ENCODE measurements at regions not wholly inside any gene's neighbourhood (a gene's known extent, or its start where the extent isn't known, plus 50 kb on each side); places are given as distances from the start of the nearest gene placed in this dataset.
"Not testable (repeated sequence)": the region's sequence is repeated elsewhere in the genome, so short reads cannot be mapped to it uniquely, and the experiment has no call there.

- Histone ChIP-seq H3K36me3 (ENCODE audit: insufficient read depth, low read length) (no peaks in the 10 kb centered on the region), H3K4me1 (ENCODE audit: insufficient read depth, low read length) (no peaks in the 10 kb centered on the region), H3K9ac (ENCODE audit: low read depth, low read length) (no peak overlapping the region), H3K27ac (ENCODE audit: low read depth, low read length) (no peak overlapping the region), H3K4me3 (ENCODE audit: low read length) (no peak overlapping the region), H3K27me3 (ENCODE audit: insufficient read depth, low read length) (no peaks in the 10 kb centered on the region), H3K9me3 (ENCODE audit: insufficient read depth, low read depth, low read length) (peaks cover 98% of the 10 kb centered on the region)
- no CpG with 5 or more reads among the region's 1 CpG for WGBS
Measured at GRCh38 chr14:106786697-106787096, 1260.3 kb downstream of the TMEM121 start.

- 62% methylated on average over 2 of the region's 2 CpGs for WGBS
- peaks cover 98% of the 10 kb centered on the region for H3K9me3 ChIP-seq (ENCODE audit: insufficient read depth, low read depth, low read length)
- no peak overlapping the region for H3K4me3 ChIP-seq (ENCODE audit: low read length)
- no peak overlapping the region for H3K27ac ChIP-seq (ENCODE audit: low read depth, low read length)
- H3K36me3 ChIP-seq (ENCODE audit: insufficient read depth, low read length): no peaks in the 10 kb centered on the region
- no peak overlapping the region for H3K9ac ChIP-seq (ENCODE audit: low read depth, low read length)
- H3K4me1 ChIP-seq (ENCODE audit: insufficient read depth, low read length): no peaks in the 10 kb centered on the region
- no peaks in the 10 kb centered on the region for H3K27me3 ChIP-seq (ENCODE audit: insufficient read depth, low read length)
Measured at GRCh38 chr14:106787626-106788025, 1261.2 kb downstream of the TMEM121 start.

- Histone ChIP-seq H3K9ac (ENCODE audit: low read depth, low read length) (no peak overlapping the region), H3K4me3 (ENCODE audit: low read length) (no peak overlapping the region), H3K27me3 (ENCODE audit: insufficient read depth, low read length) (no peaks in the 10 kb centered on the region), H3K27ac (ENCODE audit: low read depth, low read length) (no peak overlapping the region), H3K9me3 (ENCODE audit: insufficient read depth, low read depth, low read length) (peaks cover 100% of the 10 kb centered on the region), H3K36me3 (ENCODE audit: insufficient read depth, low read length) (no peaks in the 10 kb centered on the region), H3K4me1 (ENCODE audit: insufficient read depth, low read length) (no peaks in the 10 kb centered on the region)
- WGBS: 89% methylated on average over 6 of the region's 6 CpGs
Measured at GRCh38 chr14:106788534-106788933, 1262.2 kb downstream of the TMEM121 start.

GRCh38 chr14:106789318-106789717 lies 1262.9 kb downstream of the TMEM121 start:
- H3K27ac ChIP-seq (ENCODE audit: low read depth, low read length): no peak overlapping the region
- H3K4me3 ChIP-seq (ENCODE audit: low read length): no peak overlapping the region
- no peaks in the 10 kb centered on the region for H3K36me3 ChIP-seq (ENCODE audit: insufficient read depth, low read length)
- no peaks in the 10 kb centered on the region for H3K27me3 ChIP-seq (ENCODE audit: insufficient read depth, low read length)
- peaks cover 100% of the 10 kb centered on the region for H3K9me3 ChIP-seq (ENCODE audit: insufficient read depth, low read depth, low read length)
- H3K4me1 ChIP-seq (ENCODE audit: insufficient read depth, low read length): no peaks in the 10 kb centered on the region
- H3K9ac ChIP-seq (ENCODE audit: low read depth, low read length): no peak overlapping the region
- 94% methylated on average over 2 of the region's 3 CpGs for WGBS

- Histone ChIP-seq H3K4me3 (ENCODE audit: low read length) (no peak overlapping the region), H3K27me3 (ENCODE audit: insufficient read depth, low read length) (no peaks in the 10 kb centered on the region), H3K27ac (ENCODE audit: low read depth, low read length) (no peak overlapping the region), H3K36me3 (ENCODE audit: insufficient read depth, low read length) (no peaks in the 10 kb centered on the region), H3K9ac (ENCODE audit: low read depth, low read length) (no peak overlapping the region), H3K9me3 (ENCODE audit: insufficient read depth, low read depth, low read length) (peaks cover 96% of the 10 kb centered on the region), H3K4me1 (ENCODE audit: insufficient read depth, low read length) (no peaks in the 10 kb centered on the region)
- WGBS: 69% methylated on average over 17 of the region's 17 CpGs
Measured at GRCh38 chr14:106790189-106791036, 1264.0 kb downstream of the TMEM121 start.

- no peak overlapping the region for H3K27ac ChIP-seq (ENCODE audit: low read depth, low read length)
- H3K36me3 ChIP-seq (ENCODE audit: insufficient read depth, low read length): no peaks in the 10 kb centered on the region
- WGBS: 89% methylated on average over 5 of the region's 5 CpGs
- peaks cover 86% of the 10 kb centered on the region for H3K9me3 ChIP-seq (ENCODE audit: insufficient read depth, low read depth, low read length)
- no peak overlapping the region for H3K9ac ChIP-seq (ENCODE audit: low read depth, low read length)
- H3K4me3 ChIP-seq (ENCODE audit: low read length): no peak overlapping the region
- no peaks in the 10 kb centered on the region for H3K4me1 ChIP-seq (ENCODE audit: insufficient read depth, low read length)
- no peaks in the 10 kb centered on the region for H3K27me3 ChIP-seq (ENCODE audit: insufficient read depth, low read length)
Measured at GRCh38 chr14:106792543-106792942, 1266.2 kb downstream of the TMEM121 start.

- not testable (repeated sequence) for H3K4me3 ChIP-seq (ENCODE audit: low read length); H3K4me1 ChIP-seq (ENCODE audit: insufficient read depth, low read length); H3K27me3 ChIP-seq (ENCODE audit: insufficient read depth, low read length); H3K36me3 ChIP-seq (ENCODE audit: insufficient read depth, low read length); H3K27ac ChIP-seq (ENCODE audit: low read depth, low read length); H3K9ac ChIP-seq (ENCODE audit: low read depth, low read length)
- 76% methylated on average over 3 of the region's 4 CpGs for WGBS
- peaks cover 80% of the 10 kb centered on the region for H3K9me3 ChIP-seq (ENCODE audit: insufficient read depth, low read depth, low read length)
Measured at GRCh38 chr14:106798166-106798565, 1271.8 kb downstream of the TMEM121 start.

- no peaks in the 10 kb centered on the region for H3K4me1 ChIP-seq (ENCODE audit: insufficient read depth, low read length)
- H3K36me3 ChIP-seq (ENCODE audit: insufficient read depth, low read length): no peaks in the 10 kb centered on the region
- 82% methylated on average over 26 of the region's 26 CpGs for whole genome bisulfite sequencing
- H3K4me3 ChIP-seq (ENCODE audit: low read length): no peak overlapping the region
- H3K27me3 ChIP-seq (ENCODE audit: insufficient read depth, low read length): no peaks in the 10 kb centered on the region
- H3K9me3 ChIP-seq (ENCODE audit: insufficient read depth, low read depth, low read length): peaks cover 92% of the 10 kb centered on the region
- no peak overlapping the region for H3K27ac ChIP-seq (ENCODE audit: low read depth, low read length)
- no peak overlapping the region for H3K9ac ChIP-seq (ENCODE audit: low read depth, low read length)
Measured at GRCh38 chr14:106802413-106803364, 1276.3 kb downstream of the TMEM121 start.

- Histone ChIP-seq H3K27me3 (ENCODE audit: insufficient read depth, low read length) (no peaks in the 10 kb centered on the region), H3K9ac (ENCODE audit: low read depth, low read length) (no peak overlapping the region), H3K36me3 (ENCODE audit: insufficient read depth, low read length) (no peaks in the 10 kb centered on the region), H3K4me1 (ENCODE audit: insufficient read depth, low read length) (no peaks in the 10 kb centered on the region), H3K4me3 (ENCODE audit: low read length) (no peak overlapping the region), H3K27ac (ENCODE audit: low read depth, low read length) (no peak overlapping the region), H3K9me3 (ENCODE audit: insufficient read depth, low read depth, low read length) (peaks cover 95% of the 10 kb centered on the region)
- WGBS: 56% methylated on average over 6 of the region's 6 CpGs
Measured at GRCh38 chr14:106803379-106803778, 1277.0 kb downstream of the TMEM121 start.

GRCh38 chr14:106807493-106807892 lies 1281.1 kb downstream of the TMEM121 start:
- Histone ChIP-seq H3K36me3 (ENCODE audit: insufficient read depth, low read length) (no peaks in the 10 kb centered on the region), H3K9me3 (ENCODE audit: insufficient read depth, low read depth, low read length) (peaks cover 93% of the 10 kb centered on the region), H3K27ac (ENCODE audit: low read depth, low read length) (no peak overlapping the region), H3K4me3 (ENCODE audit: low read length) (no peak overlapping the region), H3K9ac (ENCODE audit: low read depth, low read length) (no peak overlapping the region), H3K4me1 (ENCODE audit: insufficient read depth, low read length) (no peaks in the 10 kb centered on the region), H3K27me3 (ENCODE audit: insufficient read depth, low read length) (no peaks in the 10 kb centered on the region)
- WGBS: 41% methylated on average over 3 of the region's 3 CpGs

GRCh38 chr14:106808458-106808857 lies 1282.1 kb downstream of the TMEM121 start:
- WGBS: 50% methylated on average over 2 of the region's 3 CpGs
- H3K4me3 ChIP-seq (ENCODE audit: low read length): no peak overlapping the region

More at GRCh38 chr14:106808458-106808857, 1282.1 kb downstream of the TMEM121 start:
- H3K27ac ChIP-seq (ENCODE audit: low read depth, low read length): no peak overlapping the region
- H3K27me3 ChIP-seq (ENCODE audit: insufficient read depth, low read length): no peaks in the 10 kb centered on the region
- H3K4me1 ChIP-seq (ENCODE audit: insufficient read depth, low read length): no peaks in the 10 kb centered on the region
- H3K9ac ChIP-seq (ENCODE audit: low read depth, low read length): no peak overlapping the region
- H3K9me3 ChIP-seq (ENCODE audit: insufficient read depth, low read depth, low read length): peaks cover 91% of the 10 kb centered on the region
- no peaks in the 10 kb centered on the region for H3K36me3 ChIP-seq (ENCODE audit: insufficient read depth, low read length)

Data from HUES64 (cell line).